ENCODE measurements at regions not wholly inside any gene's neighbourhood (a gene's known extent, or its start where the extent isn't known, plus 50 kb on each side); places are given as distances from the start of the nearest gene placed in this dataset.
A peak's percentile ranks its signal among the peaks of the same experiment; 100 is the strongest.

GRCh38 chr4:155496294-155496626 lies 119.5 kb upstream of the MAP9 start:
- Histone ChIP-seq H3K23me2 (ENCODE audit: low read depth, low read length) (no peaks in the 10 kb centered on the region; the same call in 1 of the 2 replicates), H3K4me1 (replicated peaks in 1 of 4; ENCODE audit: control insufficient read depth in 3 of 4, insufficient read depth in 4 of 4, low read length in 3 of 4) (no peaks in the 10 kb centered on the region), H3K9me3 (ENCODE audit: insufficient read depth in 2 of 2, low read depth in 1 of 2, low read length in 1 of 2) (no peaks in the 10 kb centered on the region), H2AK5ac (ENCODE audit: low read depth, low read length) (no peak overlapping the region), H3K4me2 (ENCODE audit: insufficient read depth in 1 of 2, low read depth in 2 of 2, low read length in 2 of 2) (no peak overlapping the region), H3K9ac (replicated peaks in 1 of 4; ENCODE audit: extremely low read depth in 1 of 4, low read depth in 3 of 4, low read length in 3 of 4) (no peak overlapping the region), H4K5ac (ENCODE audit: insufficient read length, low read depth, low read length) (no peak overlapping the region), H2BK120ac (replicated peaks; ENCODE audit: low read depth, low read length) (no peak overlapping the region), H3K79me2 (ENCODE audit: control insufficient read depth in 1 of 2, insufficient read depth in 2 of 2, low read length in 2 of 2) (no peaks in the 10 kb centered on the region), H3K79me1 (ENCODE audit: low read depth, low read length) (no peaks in the 10 kb centered on the region), H3K4ac (replicated peaks; ENCODE audit: insufficient read length, low read depth, low read length) (no peak overlapping the region), H3K23ac (ENCODE audit: insufficient read length) (no peak overlapping the region), H3K14ac (ENCODE audit: insufficient read length) (no peak overlapping the region), H4K8ac (ENCODE audit: extremely low read depth, insufficient read depth, low read length) (no peak overlapping the region), H4K20me1 (replicated peaks in 1 of 2; ENCODE audit: control insufficient read depth in 1 of 2, insufficient read depth in 2 of 2, low read length in 2 of 2) (no peaks in the 10 kb centered on the region), H2BK5ac (ENCODE audit: low read depth, low read length) (no peak overlapping the region), H4K91ac (replicated peaks; ENCODE audit: insufficient read length, low read length) (no peak overlapping the region), H2AFZ (ENCODE audit: low read length) (0 out of 2 replicates have a peak overlapping the region, but pooled peaks have one; percentile 62), H3K18ac (ENCODE audit: extremely low read depth, low read length) (no peak overlapping the region), H2BK20ac (ENCODE audit: low read length) (no peak overlapping the region), H3K27me3 (replicated peaks in 1 of 4; ENCODE audit: control insufficient read depth in 3 of 4, extremely low read depth in 1 of 4, insufficient read depth in 3 of 4, low read length in 3 of 4) (no peaks in the 10 kb centered on the region), H3K56ac (replicated peaks; ENCODE audit: insufficient read length, low read depth, low read length) (no peak overlapping the region), H3K4me3 (ENCODE audit: extremely low read depth in 1 of 4, insufficient read depth in 2 of 4, low read depth in 3 of 4, low read length in 4 of 4) (no peak overlapping the region), H3K27ac (ENCODE audit: low read depth, low read length) (no peak overlapping the region), H3K36me3 (ENCODE audit: control insufficient read depth in 2 of 4, insufficient read depth in 4 of 4, low read length in 3 of 4) (no peaks in the 10 kb centered on the region), H2BK15ac (ENCODE audit: low read length) (no peak overlapping the region), H2BK12ac (ENCODE audit: low read depth, low read length) (no peak overlapping the region)
- no peak for TF ChIP-seq CHD1 (IDR thresholded peaks at IDR 0.05; ENCODE audit: low read depth, low read length)
- TF ChIP-seq RAD21 (IDR thresholded peaks at IDR 0.05 in 1 of 2, conservative IDR thresholded peaks at IDR 0.05 in 1 of 2; ENCODE audit: low read depth in 2 of 2, low read length in 2 of 2), result no peak
- TF ChIP-seq CREB1 (IDR thresholded peaks at IDR 0.05), result no peak
- no peak for TF ChIP-seq POLR2A (IDR thresholded peaks at IDR 0.05; ENCODE audit: control extremely low read depth in 1 of 2, low read depth in 2 of 2, low read length in 2 of 2)
- ChIA-PET CTCF (ENCODE audit: partially characterized antibody) (interaction anchor here (1.2 to 1.6 kb wide), 2 partner anchors 56 to 177 kb away, joined by 3 to 4 read pairs; no protein-coding TSS in a partner anchor), POLR2A (ENCODE audit: partially characterized antibody) (no interaction called here)
- WGBS, 2 experiments (ENCODE audit: extremely low coverage in 1 of 2, insufficient coverage in 1 of 2, insufficient read length in 1 of 2, insufficient replicate concordance in 2 of 2, low coverage in 1 of 2, low lambda C conversion rate in 2 of 2, missing lambda C conversion rate in 1 of 2), result 75% methylated on average over 3 of the region's 3 CpGs; no CpG with 5 or more reads in 1 of the 2 experiments
- FAIRE-seq (no peak), DNase-seq (ENCODE audit: low read depth in 1 of 2, low spot score in 2 of 2) (no peak)

Measured in H1 (cell line).